ENCODE measurements at regions not wholly inside any gene's neighbourhood (a gene's known extent, or its start where the extent isn't known, plus 50 kb on each side); places are given as distances from the start of the nearest gene placed in this dataset.

DNA sequence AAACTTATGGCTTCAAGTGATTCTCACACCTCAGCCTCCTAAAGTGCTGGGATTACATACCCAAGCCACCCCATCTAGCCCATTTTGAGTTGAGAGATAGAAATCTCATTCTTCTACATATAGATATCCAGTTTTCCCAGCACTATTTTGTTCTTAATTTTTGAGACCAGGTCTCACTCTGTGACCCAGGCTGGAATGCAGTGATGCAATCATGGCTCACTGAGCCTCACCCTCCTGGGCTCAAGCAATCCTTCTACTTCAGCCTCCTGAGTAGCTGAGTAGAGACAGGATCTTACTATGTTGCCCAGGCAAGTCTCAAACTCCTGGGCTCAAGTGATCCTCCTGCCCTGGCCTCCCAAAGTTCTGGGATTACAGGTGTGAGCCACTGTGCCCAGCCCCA is 60.9 kb upstream of the CTNNA1 start:
- TF ChIP-seq, protein P1, sequence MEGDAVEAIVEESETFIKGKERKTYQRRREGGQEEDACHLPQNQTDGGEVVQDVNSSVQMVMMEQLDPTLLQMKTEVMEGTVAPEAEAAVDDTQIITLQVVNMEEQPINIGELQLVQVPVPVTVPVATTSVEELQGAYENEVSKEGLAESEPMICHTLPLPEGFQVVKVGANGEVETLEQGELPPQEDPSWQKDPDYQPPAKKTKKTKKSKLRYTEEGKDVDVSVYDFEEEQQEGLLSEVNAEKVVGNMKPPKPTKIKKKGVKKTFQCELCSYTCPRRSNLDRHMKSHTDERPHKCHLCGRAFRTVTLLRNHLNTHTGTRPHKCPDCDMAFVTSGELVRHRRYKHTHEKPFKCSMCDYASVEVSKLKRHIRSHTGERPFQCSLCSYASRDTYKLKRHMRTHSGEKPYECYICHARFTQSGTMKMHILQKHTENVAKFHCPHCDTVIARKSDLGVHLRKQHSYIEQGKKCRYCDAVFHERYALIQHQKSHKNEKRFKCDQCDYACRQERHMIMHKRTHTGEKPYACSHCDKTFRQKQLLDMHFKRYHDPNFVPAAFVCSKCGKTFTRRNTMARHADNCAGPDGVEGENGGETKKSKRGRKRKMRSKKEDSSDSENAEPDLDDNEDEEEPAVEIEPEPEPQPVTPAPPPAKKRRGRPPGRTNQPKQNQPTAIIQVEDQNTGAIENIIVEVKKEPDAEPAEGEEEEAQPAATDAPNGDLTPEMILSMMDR (conservative IDR thresholded peaks at IDR 0.05), result no peak
- no peak for TF ChIP-seq EZH2 (IDR thresholded peaks at IDR 0.05; ENCODE audit: low read depth)

Data from PC-9 (cell line).